ENCODE measurements at regions not wholly inside any gene's neighbourhood (a gene's known extent, or its start where the extent isn't known, plus 50 kb on each side); places are given as distances from the start of the nearest gene placed in this dataset.

DNA sequence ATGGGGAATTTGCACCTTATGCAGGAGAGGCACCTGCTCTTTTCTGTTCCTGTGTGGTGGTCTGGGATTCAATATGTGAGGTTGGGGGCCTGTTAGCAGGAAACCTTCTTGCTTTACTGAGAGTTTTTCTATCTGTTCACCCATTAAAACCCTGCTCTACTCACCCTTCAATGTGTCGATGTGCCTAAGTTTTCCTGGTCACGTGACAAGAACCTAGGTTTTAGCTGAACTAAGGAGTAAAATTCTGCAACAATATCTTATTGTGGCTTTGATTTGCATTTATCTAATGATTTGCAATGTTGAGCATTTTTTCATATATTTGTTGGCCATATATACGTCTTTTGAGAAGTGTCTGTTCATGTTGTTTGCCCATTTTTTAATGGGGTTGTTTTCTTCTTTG is 979.9 kb downstream of the HACE1 start:
- TF ChIP-seq, protein P1, sequence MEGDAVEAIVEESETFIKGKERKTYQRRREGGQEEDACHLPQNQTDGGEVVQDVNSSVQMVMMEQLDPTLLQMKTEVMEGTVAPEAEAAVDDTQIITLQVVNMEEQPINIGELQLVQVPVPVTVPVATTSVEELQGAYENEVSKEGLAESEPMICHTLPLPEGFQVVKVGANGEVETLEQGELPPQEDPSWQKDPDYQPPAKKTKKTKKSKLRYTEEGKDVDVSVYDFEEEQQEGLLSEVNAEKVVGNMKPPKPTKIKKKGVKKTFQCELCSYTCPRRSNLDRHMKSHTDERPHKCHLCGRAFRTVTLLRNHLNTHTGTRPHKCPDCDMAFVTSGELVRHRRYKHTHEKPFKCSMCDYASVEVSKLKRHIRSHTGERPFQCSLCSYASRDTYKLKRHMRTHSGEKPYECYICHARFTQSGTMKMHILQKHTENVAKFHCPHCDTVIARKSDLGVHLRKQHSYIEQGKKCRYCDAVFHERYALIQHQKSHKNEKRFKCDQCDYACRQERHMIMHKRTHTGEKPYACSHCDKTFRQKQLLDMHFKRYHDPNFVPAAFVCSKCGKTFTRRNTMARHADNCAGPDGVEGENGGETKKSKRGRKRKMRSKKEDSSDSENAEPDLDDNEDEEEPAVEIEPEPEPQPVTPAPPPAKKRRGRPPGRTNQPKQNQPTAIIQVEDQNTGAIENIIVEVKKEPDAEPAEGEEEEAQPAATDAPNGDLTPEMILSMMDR (IDR thresholded peaks at IDR 0.05; ENCODE audit: insufficient read depth, missing control alignments) = no peak
- no peak for FAIRE-seq
- DNase-seq (ENCODE audit: insufficient read length, low spot score) = no peak

DNA sequence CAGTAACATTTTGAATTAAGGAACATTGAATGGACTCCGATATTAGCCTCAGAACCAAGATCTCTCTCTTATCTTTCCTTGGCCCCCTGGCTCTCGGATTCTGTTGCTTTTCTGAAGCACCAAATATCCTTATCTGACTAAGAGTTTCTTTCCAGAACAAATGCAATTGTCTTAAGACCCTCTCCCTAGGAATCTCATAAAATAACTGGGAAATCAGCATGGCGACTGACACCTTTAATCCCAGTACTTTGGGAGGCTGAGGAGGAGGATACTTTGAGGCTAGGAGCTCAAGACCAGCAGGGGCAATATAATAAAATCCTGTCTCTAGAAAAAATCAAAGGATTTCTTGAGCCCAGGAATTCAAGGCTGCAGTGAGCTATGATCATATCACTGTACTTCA is 984.5 kb downstream of the HACE1 start:
- FAIRE-seq = no peak
- no peak for DNase-seq (ENCODE audit: insufficient read length, low spot score)
- TF ChIP-seq, protein P1 (IDR thresholded peaks at IDR 0.05; ENCODE audit: insufficient read depth, missing control alignments) = no peak

DNA sequence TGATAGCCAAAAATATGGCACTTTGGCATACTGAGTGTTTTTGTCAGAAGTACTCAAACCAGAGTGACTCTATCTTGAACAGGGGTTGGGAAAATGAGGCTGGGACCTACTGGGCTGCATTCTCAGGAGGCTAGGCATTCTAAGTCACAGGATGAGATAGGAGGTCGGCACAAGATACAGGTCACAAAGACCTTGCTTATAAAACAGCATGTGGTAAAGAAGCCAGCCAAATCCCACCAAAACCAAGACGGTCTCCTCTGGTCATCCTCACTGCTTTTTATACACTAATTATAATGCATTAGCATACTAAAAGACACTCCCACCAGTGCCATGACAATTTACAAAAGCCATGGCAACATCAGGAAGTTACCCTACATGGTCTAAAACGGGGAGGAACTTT is 985.1 kb downstream of the HACE1 start:
- TF ChIP-seq, protein P1 (IDR thresholded peaks at IDR 0.05; ENCODE audit: insufficient read depth, missing control alignments) = no peak
- FAIRE-seq = no peak

DNA sequence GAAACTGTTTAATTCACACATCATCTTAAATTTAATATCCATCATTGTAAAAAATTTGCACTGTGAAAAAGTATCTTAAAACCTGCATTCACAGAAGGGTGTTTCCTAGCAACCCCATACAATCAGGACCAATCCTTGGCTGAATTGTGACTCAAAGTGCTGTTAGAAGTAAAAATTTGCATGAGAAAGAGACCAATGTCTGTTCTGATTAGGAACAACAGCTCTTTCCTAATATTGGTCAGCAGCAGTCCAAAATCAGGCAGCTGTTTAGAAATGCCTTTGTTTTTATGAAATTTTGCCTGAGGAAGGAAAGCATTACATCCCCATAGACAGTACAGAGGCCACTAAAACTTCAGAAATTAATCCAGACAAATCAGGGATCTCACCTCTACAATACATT is 987.0 kb downstream of the HACE1 start:
- FAIRE-seq (no peak), DNase-seq (ENCODE audit: insufficient read length, low spot score) (no peak)
- TF ChIP-seq, protein P1 (IDR thresholded peaks at IDR 0.05; ENCODE audit: insufficient read depth, missing control alignments) = no peak

More for the DNA sequence above, 985.1 kb downstream of the HACE1 start:
- DNase-seq (ENCODE audit: insufficient read length, low spot score) = no peak

DNA sequence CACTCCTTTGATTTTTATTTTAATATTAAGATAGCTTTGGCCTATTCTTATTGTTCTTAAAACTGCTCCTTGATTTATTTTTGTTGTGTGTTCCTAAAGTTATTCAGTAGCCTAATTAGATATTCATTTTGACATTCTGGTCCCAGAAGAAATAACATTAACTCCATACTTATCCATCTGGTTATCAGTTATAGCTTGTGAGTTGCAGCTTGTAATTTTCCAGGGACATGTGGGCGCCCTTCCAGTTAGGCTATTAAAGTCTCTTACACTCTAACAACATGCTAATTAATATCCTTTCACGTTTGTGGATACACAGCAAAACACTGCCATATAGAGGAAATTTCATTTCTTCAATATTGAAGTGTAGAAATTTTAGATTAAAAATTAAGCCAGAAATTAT is 987.5 kb downstream of the HACE1 start:
- DNase-seq (ENCODE audit: insufficient read length, low spot score) (no peak), FAIRE-seq (no peak)

DNA sequence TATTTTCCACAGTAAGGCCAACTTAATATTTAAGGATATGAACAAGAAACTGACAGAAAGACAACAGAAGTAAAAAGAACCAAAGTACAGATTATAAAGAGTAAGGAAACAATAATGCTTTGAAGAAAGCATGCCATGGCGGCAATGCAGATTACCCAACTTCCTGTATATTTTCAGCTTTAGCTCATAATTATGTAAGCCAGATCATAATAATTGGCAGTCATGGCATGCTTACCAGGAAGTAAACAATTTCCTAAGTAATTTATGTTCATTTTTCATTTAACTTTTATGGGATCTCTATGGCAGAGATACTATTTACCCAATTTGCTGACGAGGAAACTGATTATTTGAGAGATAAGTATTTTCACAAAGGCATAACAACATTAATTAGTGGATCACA is 988.7 kb downstream of the HACE1 start:
- FAIRE-seq = no peak
- DNase-seq (ENCODE audit: insufficient read length, low spot score) = no peak
- TF ChIP-seq, protein P1 (IDR thresholded peaks at IDR 0.05; ENCODE audit: insufficient read depth, missing control alignments) = no peak

More for the DNA sequence above, 987.5 kb downstream of the HACE1 start:
- TF ChIP-seq, protein P1 (IDR thresholded peaks at IDR 0.05; ENCODE audit: insufficient read depth, missing control alignments) = peak; percentile 10

DNA sequence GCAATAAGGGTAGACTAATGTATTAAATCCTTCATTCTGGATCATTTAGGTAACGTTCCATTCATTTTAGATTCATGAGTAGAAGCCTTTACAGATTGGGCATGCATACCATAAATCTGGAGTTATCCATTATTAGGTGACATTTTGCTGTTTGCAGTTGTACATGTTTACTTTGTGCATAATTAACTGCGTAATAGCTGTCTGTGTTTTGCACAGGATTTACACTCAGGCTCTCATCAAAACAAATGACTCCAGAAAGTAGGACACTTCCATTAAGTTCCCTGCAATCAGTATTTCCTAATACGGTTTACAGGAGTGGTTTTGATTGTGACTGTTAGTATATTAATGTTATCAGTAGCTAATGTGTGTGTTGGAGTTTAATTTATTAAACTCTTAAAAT is 997.4 kb downstream of the HACE1 start:
- TF ChIP-seq, protein P1 (IDR thresholded peaks at IDR 0.05; ENCODE audit: insufficient read depth, missing control alignments) = no peak
- DNase-seq (ENCODE audit: insufficient read length, low spot score) (no peak), FAIRE-seq (no peak)
